GM19395 (cell line): ENCODE measurements at regions not wholly inside any gene's neighbourhood (a gene's known extent, or its start where the extent isn't known, plus 50 kb on each side); places are given as distances from the start of the nearest gene placed in this dataset.
"Not testable (repeated sequence)": the region's sequence is repeated elsewhere in the genome, so short reads cannot be mapped to it uniquely, and the experiment has no call there.

Experiments
- ATAC-seq: cut with Tn5 transposase; IDR thresholded peaks from one replicate; pipeline ENCODE4 v1.9.1; 2021; ENCODE audit warnings: mild to moderate bottlenecking, moderate library complexity; ENCODE audit not compliant: unreplicated experiment

GRCh38 chr2:161044921-161045320 lies 115.3 kb upstream of the TANK start:
- no peak for ATAC-seq

GRCh38 chr2:161045726-161046125 lies 114.5 kb upstream of the TANK start:
- no peak for ATAC-seq

GRCh38 chr2:161046876-161047275 lies 113.4 kb upstream of the TANK start:
- ATAC-seq = no peak

- no peak for ATAC-seq
Measured at GRCh38 chr2:161048317-161048716, 111.9 kb upstream of the TANK start.

- no peak for ATAC-seq
Measured at GRCh38 chr2:161049559-161049958, 110.7 kb upstream of the TANK start.

GRCh38 chr2:161052214-161052613 lies 108.0 kb upstream of the TANK start:
- no peak for ATAC-seq

- ATAC-seq = no peak
Measured at GRCh38 chr2:161055289-161055688, 104.9 kb upstream of the TANK start.

GRCh38 chr2:161059388-161059787 lies 100.8 kb upstream of the TANK start:
- ATAC-seq = no peak

GRCh38 chr2:161061786-161062185 lies 98.4 kb upstream of the TANK start:
- ATAC-seq = no peak

GRCh38 chr2:161063157-161063945 lies 96.9 kb upstream of the TANK start:
- ATAC-seq = peak; percentile 95

- ATAC-seq = peak; percentile 54
Measured at GRCh38 chr2:161063946-161064306, 96.3 kb upstream of the TANK start.

GRCh38 chr2:161067846-161068350 lies 92.3 kb upstream of the TANK start:
- ATAC-seq = no peak

- no peak for ATAC-seq
Measured at GRCh38 chr2:161068670-161069069, 91.6 kb upstream of the TANK start.

- ATAC-seq = no peak
Measured at GRCh38 chr2:161070693-161071479, 89.3 kb upstream of the TANK start.

- ATAC-seq = not testable (repeated sequence)
Measured at GRCh38 chr2:161072436-161072835, 87.8 kb upstream of the TANK start.

- no peak for ATAC-seq
Measured at GRCh38 chr2:161075701-161076100, 84.5 kb upstream of the TANK start.

- no peak for ATAC-seq
Measured at GRCh38 chr2:161076936-161077335, 83.3 kb upstream of the TANK start.

- ATAC-seq = peak; percentile 93
Measured at GRCh38 chr2:161077367-161078210, 82.6 kb upstream of the TANK start.

GRCh38 chr2:161078211-161078539 lies 82.1 kb upstream of the TANK start:
- no peak for ATAC-seq

GRCh38 chr2:161085149-161085548 lies 75.1 kb upstream of the TANK start:
- ATAC-seq = no peak

- peak; percentile 90 for ATAC-seq
Measured at GRCh38 chr2:161088658-161089350, 71.4 kb upstream of the TANK start.
